GM12874 (cell line): ENCODE measurements at regions not wholly inside any gene's neighbourhood (a gene's known extent, or its start where the extent isn't known, plus 50 kb on each side); places are given as distances from the start of the nearest gene placed in this dataset.

Experiments used
- CTCF ChIP-seq: IDR thresholded peaks from 2 replicates; pipeline ENCODE4 v1.5.1; 2011; ENCODE audit warnings: low read depth, mild to moderate bottlenecking, control low read depth, low read length, moderate library complexity; ENCODE audit not compliant: insufficient read depth

DNA sequence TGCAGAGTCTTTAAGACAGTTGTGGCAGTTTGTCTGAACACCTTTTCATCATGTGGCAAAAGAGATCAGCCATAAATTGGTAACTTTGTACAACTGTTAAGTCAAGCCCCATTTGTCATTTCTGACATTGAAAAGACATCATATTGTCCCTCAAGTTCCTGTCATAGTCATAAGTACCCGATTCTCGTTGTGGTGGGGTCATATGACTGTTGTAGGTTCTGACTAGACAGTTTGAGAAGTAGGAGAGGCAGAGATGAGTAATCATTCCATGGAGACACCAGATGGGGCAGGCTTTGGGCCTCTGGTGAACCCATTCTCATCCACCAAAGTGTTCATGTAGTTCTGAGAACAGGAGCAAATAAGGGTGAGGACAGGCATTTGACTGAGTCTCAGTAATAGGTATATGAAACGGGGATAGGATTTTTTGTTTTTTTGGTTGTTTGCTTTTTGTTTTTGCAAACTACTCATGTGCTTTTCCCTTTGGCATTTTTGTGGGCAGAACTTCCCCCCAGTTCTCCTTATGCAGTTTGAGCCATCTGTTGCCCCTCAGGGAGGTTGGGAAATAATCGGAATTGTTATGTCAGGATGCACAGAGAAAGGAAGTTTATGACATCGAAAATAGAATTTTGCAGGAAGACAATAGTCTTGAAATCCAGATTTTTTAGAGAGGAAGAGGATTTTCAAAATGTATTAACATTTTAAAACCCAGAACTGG lies 86.9 kb upstream of the KCNE2 start:
- TF ChIP-seq CTCF, result no peak

GRCh38 chr21:34278451-34278850 lies 85.4 kb upstream of the KCNE2 start:
- no peak for TF ChIP-seq CTCF

DNA sequence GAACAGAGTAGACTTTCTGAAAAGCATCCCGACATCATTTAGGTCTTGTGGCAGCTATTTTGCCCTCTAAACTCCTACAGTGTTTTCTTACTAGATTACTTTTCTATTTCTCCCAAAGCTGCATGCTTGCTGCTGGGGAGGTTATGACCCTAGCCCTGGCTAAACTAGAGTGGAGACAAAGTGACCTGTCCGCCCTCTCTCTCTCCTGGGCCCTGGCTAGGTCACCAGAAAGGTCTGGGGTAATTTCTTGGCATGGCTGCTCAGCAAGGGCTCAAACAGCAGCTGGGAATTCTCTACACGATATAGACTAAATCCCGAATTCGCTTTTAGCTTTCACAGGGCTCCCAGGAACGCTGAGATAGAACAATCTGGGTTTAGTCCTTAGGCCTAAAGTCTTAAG lies 84.5 kb upstream of the KCNE2 start:
- no peak for TF ChIP-seq CTCF

DNA sequence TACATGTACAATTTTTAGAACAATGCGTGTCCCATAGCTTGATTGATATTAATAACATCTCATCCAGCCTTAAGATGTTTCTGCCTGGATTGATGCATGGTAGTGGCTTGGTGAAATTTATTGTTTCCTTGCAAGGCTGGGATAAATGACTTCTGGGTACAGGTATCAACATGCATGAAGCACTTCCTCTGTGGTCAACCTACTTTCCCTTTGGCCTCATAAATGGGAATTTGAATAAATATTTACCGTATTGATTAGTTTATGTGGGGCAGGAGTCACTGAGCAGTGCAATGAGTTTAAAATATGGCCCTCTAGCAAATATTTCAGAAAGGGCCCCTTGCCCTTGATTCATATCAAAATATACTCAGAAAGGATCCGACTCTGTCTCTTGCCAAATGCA lies 83.9 kb upstream of the KCNE2 start:
- no peak for TF ChIP-seq CTCF

GRCh38 chr21:34280389-34280795 lies 83.4 kb upstream of the KCNE2 start:
- no peak for TF ChIP-seq CTCF

DNA sequence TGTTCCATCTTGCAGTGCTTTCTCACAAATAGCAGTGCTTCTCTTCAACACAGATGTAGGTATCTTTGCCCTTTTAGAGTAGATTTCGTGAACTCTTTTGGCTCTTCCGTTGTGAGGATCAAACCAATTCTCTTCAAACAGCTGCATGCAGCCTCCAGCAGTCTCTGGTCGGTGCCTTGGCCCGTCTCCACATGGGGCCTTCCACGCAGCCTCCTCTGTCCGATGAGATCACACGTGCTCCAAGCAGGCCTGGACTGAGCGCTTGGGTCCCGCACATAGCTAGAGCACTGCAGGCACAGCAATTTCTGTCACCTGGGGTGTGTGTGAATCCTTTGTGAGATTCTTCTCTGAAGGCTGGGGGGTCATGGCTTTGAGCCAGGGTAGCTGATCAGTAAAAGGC lies 82.8 kb upstream of the KCNE2 start:
- TF ChIP-seq CTCF, result no peak

DNA sequence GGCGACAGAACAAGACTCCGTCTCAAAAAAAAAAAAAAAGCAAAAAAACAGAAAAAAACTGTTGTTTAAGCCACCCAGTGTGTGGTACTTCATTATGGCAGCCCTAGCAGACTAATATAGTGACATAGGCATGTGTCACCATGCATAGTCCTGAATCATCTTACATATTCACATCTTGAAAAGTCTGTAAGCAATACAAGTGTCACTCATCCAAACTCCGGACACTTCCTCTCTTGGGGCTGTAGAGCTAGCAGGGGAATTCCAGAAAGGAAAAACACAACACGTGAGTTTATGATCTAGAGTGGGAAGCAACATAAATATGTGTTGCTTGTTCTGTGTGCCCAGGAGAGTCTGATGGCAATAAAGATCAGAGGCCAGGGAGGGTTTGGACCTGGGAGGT lies 81.6 kb upstream of the KCNE2 start:
- no peak for TF ChIP-seq CTCF
